Fibroblast of skin of scalp (primary cell): ENCODE measurements at regions not wholly inside any gene's neighbourhood (a gene's known extent, or its start where the extent isn't known, plus 50 kb on each side); places are given as distances from the start of the nearest gene placed in this dataset.
"Not testable (repeated sequence)": the region's sequence is repeated elsewhere in the genome, so short reads cannot be mapped to it uniquely, and the experiment has no call there.

Experiments used
- DNase-seq: peaks from one replicate; pipeline ENCODE4 v3.0.0-alpha.2; 2013

DNA sequence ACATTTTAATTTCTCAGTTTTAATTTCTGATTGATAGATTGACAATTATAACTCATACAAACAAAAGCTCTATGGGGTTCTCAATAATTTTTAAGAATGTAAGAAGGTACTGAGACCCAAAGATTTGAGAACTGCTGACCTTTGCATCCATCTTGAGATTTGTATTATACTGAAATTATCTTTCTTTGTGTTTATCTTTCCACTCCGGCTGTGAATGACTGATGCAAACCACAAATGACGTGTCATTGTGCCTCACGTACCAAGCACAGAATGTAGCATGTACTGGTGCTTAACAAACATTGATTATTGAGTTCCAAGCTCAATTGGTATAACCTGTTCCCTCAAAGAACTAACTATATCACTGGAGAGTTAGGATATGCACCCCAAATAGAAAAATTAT lies 152.1 kb upstream of the SMLR1 start:
- DNase-seq = peak; percentile 24

GRCh38 chr6:130676077-130676772 lies 151.0 kb upstream of the SMLR1 start:
- DNase-seq = no peak

- DNase-seq = no peak
Observed at GRCh38 chr6:130676773-130677144, 150.4 kb upstream of the SMLR1 start.

DNA sequence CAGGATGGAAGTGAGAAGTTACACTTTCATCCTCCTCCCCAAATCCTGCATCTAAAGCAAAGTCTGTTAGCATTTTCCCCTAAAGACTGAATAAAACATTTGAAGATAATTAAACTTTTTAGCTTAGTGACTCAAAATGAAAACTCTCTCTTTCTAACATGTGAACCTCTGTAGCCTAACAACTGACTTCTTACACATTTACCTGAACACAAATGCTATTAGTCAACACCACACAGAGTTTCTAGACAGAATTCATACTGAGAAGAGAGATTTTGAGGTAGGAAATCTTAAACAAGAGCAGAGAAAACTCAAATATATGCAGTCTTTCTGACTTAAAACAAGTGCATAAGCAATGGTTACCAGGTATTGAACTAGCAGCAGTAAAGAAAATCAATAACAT lies 149.9 kb upstream of the SMLR1 start:
- no peak for DNase-seq

GRCh38 chr6:130677766-130678165 lies 149.4 kb upstream of the SMLR1 start:
- DNase-seq = no peak

- no peak for DNase-seq
Observed at GRCh38 chr6:130679684-130680083, 147.5 kb upstream of the SMLR1 start.

DNA sequence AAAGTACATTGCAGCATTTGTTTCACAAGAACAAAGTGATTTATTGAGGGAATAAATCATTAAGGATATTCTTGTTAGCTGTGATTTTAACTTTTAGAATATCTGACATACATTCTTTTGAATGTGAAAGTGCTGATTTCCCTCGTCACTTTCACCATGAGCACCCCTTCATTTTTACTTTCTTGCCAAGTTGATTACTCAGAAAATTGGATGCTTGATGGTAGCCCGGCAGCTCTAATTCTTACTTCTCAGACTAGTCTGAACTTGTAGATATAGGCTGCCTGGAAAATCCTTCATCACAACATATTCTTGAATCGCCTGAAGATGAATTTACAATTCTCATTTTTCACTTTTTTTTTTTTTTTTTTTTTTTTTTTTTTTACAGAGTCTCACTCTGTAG lies 147.1 kb upstream of the SMLR1 start:
- DNase-seq = peak; percentile 16

- peak; percentile 55 for DNase-seq
Observed at GRCh38 chr6:130681028-130681427, 146.2 kb upstream of the SMLR1 start.

DNA sequence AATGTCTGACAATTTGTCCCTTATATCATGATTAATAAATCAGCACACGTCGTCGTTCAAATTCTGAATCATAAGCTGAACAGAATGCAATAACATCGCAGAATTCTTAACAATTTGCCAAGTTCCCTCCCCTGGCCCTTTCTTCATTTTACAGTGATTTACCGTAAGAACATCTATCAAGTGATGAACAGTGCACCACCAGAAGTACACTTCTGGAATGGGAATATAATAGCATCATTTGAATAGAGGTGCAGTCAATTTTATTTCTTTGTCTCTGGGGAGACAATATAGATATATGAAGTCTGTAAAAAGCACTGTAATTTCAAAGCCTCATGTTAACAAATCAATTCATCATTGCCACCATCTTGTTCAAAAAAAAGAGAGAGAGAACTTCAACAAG lies 145.1 kb upstream of the SMLR1 start:
- no peak for DNase-seq

DNA sequence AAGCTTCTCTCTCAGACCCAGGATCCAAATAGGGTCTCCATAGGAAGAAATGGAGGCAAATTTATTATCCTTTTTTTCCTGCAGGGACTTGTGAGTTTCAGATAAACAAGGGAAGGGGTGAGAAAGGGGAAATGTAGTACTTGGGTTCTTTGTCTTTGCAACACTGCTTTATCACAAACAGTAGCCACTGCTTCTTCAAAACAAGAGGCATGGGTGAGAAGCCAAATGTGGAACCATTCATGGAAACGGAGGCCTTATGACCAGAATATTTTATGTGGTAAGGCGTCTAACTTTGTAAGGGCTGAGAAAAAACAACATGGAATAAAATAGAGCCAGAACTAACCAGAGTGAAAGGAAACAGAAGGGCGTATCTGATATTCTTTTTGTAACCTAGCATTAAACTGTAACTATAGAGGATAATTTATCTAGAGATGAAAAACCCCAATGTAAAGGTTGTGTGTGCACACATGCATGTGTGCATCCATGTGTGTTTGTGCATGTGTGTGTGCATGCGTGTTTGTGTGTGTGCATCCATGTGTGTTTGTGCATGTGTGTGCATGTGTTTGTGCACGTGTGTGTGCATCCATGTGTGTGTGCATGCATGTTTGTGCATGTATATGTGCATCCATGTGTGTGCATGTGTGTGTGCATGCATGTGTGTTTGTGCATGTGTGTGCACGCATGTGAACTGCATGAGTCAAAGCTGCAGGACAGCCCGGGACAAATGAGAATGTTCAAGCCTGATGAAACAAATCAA lies 143.3 kb upstream of the SMLR1 start:
- DNase-seq = no peak

GRCh38 chr6:130692659-130693058 lies 134.5 kb upstream of the SMLR1 start:
- no peak for DNase-seq

- DNase-seq = no peak
Observed at GRCh38 chr6:130693944-130694343, 133.3 kb upstream of the SMLR1 start.

DNA sequence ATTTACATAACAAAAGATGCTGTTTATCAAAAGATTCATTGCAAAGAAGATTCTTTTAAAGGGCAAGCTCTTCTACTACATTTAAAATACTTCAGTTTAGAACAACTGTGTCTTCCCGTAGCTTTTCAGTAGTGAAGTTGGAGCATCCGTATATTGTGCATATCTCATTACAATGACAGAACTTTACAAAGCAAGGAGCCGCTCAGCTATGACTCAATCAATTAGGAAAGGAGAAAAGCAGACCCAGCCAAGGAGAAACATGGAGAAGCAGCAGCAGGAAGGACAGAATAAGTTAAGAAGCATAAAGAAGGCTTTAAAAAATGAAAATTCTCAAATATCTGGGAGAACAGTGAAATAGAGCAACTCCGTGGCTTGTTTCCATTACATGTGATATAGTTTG lies 132.6 kb upstream of the SMLR1 start:
- no peak for DNase-seq

- DNase-seq = no peak
Observed at GRCh38 chr6:130696806-130697205, 130.4 kb upstream of the SMLR1 start.

GRCh38 chr6:130697271-130697994 lies 129.8 kb upstream of the SMLR1 start:
- DNase-seq = no peak

DNA sequence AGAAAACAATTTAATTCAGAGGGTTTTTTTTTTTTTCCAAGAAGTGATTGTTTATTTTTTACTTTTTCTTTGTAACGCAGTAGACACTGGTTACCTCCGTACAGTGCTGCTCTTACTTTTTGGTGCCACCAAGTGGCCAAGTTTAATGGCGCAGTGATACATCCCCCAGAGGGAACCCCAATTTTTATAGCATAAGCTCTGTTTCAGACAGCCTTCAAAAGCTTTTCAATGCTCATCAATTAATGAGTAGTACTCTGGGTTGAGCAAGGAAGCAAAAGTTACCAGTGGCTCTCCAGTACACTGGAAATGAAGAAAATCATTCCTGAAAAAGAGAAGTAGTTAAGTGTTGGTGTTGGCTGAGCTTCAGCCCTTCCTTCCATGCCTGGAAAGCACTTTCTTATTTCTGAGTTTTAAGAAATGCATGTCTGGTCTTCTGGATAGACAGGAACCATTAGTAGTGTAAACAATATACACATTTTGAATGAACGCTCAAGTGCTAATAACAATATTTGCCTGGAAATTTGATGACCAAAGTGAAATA lies 129.1 kb upstream of the SMLR1 start:
- DNase-seq = peak; percentile 62

DNA sequence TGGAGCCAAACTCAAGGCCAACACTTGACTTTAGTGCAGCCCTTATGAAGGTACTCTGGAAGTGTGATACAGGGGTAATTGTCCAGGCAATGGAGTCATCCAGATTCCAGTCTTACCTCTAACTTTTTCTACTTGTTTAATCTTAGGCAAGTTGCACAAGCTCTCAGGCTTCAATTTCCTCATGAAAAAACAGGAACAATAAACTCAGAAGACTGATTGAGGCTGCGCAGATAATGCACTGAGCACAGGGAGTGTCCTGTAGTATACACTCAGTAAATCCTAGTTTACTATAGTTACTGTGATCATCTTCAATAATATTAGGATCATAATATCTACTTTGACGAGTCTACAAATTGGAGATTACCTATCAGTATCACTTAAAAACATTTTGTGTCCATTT lies 127.5 kb upstream of the SMLR1 start:
- no peak for DNase-seq

GRCh38 chr6:130700397-130700796 lies 126.8 kb upstream of the SMLR1 start:
- no peak for DNase-seq

DNA sequence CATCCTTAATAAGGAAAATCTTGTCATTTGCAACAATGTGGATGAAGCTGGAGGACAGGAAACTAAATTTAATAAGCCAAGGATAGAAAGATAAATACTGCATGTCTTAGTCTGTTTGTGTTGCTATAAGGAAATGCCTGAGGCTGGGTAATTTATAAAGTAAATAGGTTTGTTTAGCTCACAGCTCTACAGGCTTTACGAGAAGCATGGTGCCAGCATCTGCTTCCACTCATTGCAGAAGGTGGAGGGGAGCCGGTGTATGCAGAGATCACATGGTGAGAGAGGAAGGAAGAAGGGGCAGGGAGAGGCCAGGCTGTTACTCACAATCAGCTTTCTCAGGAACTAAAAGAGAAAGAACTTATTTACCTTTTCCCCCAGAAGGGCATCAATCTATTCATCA lies 118.9 kb upstream of the SMLR1 start:
- peak; percentile 54 for DNase-seq

DNA sequence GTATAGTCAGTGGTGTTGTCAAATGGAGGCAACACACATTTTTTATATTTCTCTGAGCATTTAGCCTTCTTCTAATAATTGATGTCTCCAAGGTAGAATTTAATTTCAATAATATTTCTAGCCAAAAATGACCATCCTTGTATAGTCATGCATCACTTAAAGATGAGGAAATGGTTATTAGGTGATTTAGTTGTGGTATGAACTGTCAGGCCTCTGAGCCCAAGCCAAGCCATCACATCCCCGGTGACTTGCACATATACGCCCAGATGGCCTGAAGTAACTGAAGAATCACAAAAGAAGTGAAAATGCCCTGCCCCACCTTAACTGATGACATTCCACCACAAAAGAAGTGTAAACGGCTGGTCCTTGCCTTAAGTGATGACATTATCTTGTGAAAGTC lies 115.6 kb upstream of the SMLR1 start:
- not testable (repeated sequence) for DNase-seq

DNA sequence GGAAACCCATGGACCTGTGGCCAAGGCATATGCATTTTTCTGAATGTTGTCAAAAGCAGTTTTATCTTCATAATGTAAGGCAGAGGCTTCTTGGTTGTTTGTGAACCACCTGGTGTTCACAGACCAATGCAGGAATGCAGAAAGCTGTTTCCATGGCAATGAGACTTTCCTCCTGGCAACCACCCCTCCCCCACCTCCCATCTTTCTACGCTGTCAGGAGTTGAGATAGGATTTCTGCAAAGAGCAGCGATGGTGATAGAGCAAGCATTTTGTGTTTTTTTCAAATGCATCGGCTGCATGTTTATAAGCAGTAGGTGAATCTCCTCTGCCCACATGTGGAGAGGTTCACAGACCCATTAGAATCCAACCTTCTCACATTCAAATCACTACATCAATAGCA lies 114.1 kb upstream of the SMLR1 start:
- no peak for DNase-seq

DNA sequence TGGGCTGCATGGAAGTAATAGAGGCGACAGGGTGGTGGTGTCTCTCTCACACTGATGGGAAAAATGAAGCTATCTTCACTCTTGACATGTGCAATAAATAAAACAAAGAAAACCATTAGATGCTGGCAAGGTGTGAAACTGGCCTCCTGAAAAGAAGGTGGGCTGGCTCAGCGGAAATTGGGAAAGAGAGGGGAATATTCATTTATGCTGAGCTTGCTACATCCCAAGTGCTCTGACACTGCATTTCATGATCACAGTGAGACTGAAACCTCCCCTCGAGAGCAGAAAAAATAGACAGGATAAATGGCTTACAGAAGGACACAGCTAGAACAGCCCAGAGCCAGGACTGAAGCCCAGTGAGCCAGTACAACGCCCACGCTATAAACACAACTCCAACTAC lies 112.1 kb upstream of the SMLR1 start:
- DNase-seq = no peak

DNA sequence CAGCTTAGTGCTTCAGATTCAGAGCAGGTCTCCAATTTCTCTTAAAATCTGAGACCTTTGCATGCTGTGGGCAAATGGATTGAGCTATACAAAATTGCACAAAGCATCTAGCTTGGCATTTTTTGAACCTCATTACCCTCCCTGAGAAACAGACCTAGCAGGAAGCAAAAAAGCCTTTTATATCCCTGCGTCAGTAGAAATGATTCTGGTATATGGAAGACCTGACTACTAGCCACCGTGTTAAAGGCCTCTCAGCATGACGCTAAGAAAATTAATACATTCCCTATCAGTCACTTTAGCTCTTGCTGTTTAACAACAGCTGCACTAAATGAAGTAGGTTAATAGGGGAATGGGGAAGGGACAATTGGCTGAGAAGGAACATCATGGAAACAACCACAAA lies 110.7 kb upstream of the SMLR1 start:
- no peak for DNase-seq

GRCh38 chr6:130717657-130718056 lies 109.5 kb upstream of the SMLR1 start:
- no peak for DNase-seq
